Lower leg skin (tissue), 4 donors: ENCODE measurements at regions not wholly inside any gene's neighbourhood (a gene's known extent, or its start where the extent isn't known, plus 50 kb on each side); places are given as distances from the start of the nearest gene placed in this dataset.

ENCODE experiments used
- DNase-seq, 2 donors: peaks; one replicate each; pipeline ENCODE4 v3.0.0-alpha.2; 2019; ENCODE audit warnings: low spot score in 2 of 2
- H3K4me3 ChIP-seq: fragments of 200-600 bp; sonication (generic); 2 replicates; pipeline ENCODE4 v1.5.1; 2017; ENCODE audit warnings: mild to moderate bottlenecking, low read depth; ENCODE audit not compliant: poor library complexity, severe bottlenecking
- CTCF ChIP-seq, 3 donors: fragments of 450-650 bp; IDR thresholded peaks; one replicate each; pipeline ENCODE4 v1.5.1; 2016; ENCODE audit warnings: antibody characterized with exemption in 3 of 3, mild to moderate bottlenecking in 3 of 3, moderate library complexity in 2 of 3
- POLR2A ChIP-seq, 2 donors: fragments of 450-650 bp; IDR thresholded peaks; one replicate each; pipeline ENCODE4 v1.6.1; 2016 to 2017; ENCODE audit warnings: antibody characterized with exemption in 2 of 2, mild to moderate bottlenecking in 1 of 2, moderate library complexity in 1 of 2
- WGBS, 2 donors: methylation state at CpG; one replicate each; pipeline ENCODE4 v1.1.5; 2018; 5-methylcytosine and 5-hydroxymethylcytosine counted together
- intact Hi-C: fragments of 100-400 bp; cut with DNase I; formaldehyde crosslinking; loops from one replicate; pipeline ENCODE4 v1.15.0; 2023; ENCODE audit warnings: low total_unique reads

GRCh38 chr22:49451070-49451840 is 376.4 kb downstream of the BRD1 start:
- intact Hi-C loops: no loop called here
- TF ChIP-seq POLR2A (IDR thresholded peaks at IDR 0.05) (no peak), CTCF (IDR thresholded peaks at IDR 0.05) (no peak)
- H3K4me3 ChIP-seq: no peak overlapping the region
- DNase-seq: no peak
- WGBS, 2 donors: 63 to 66% methylated on average over 17 of the region's 17 CpGs

GRCh38 chr22:49450498-49450897 is 377.2 kb downstream of the BRD1 start:
- 5 to 9% methylated on average over 9 of the region's 9 CpGs for WGBS, 2 donors
- no peak for TF ChIP-seq POLR2A (IDR thresholded peaks at IDR 0.05)
- TF ChIP-seq CTCF (IDR thresholded peaks at IDR 0.05): no peak
- no peak for DNase-seq
- H3K4me3 ChIP-seq: no peak overlapping the region
- intact Hi-C loops: no loop called here

GRCh38 chr22:49449811-49450446 is 377.7 kb downstream of the BRD1 start:
- WGBS, 2 donors: 17 to 23% methylated on average over 37 to 38 of the region's 38 CpGs
- TF ChIP-seq POLR2A (IDR thresholded peaks at IDR 0.05): no peak
- TF ChIP-seq CTCF (IDR thresholded peaks at IDR 0.05): no peak
- H3K4me3 ChIP-seq: no peak overlapping the region
- no peak for DNase-seq
- intact Hi-C loops: no loop called here

GRCh38 chr22:49449377-49449776 is 378.3 kb downstream of the BRD1 start:
- 61 to 65% methylated on average over 15 to 16 of the region's 16 CpGs for WGBS, 2 donors
- DNase-seq: no peak
- intact Hi-C loops: no loop called here

GRCh38 chr22:49448526-49448925 is 379.1 kb downstream of the BRD1 start:
- TF ChIP-seq CTCF (IDR thresholded peaks at IDR 0.05) (no peak), POLR2A (IDR thresholded peaks at IDR 0.05) (no peak)
- intact Hi-C loops: no loop called here
- 44 to 57% methylated on average over 14 of the region's 14 CpGs for WGBS, 2 donors
- no peak overlapping the region for H3K4me3 ChIP-seq
- DNase-seq: no peak

More at GRCh38 chr22:49449377-49449776, 378.3 kb downstream of the BRD1 start:
- no peak for TF ChIP-seq POLR2A (IDR thresholded peaks at IDR 0.05)
- no peak for TF ChIP-seq CTCF (IDR thresholded peaks at IDR 0.05)
- H3K4me3 ChIP-seq: no peak overlapping the region
